ENCODE measurements at regions not wholly inside any gene's neighbourhood (a gene's known extent, or its start where the extent isn't known, plus 50 kb on each side); places are given as distances from the start of the nearest gene placed in this dataset.

- ChIA-PET CTCF (no interaction called here), POLR2A (ENCODE audit: unreplicated experiment) (no interaction called here)
- WGBS, 2 experiments (ENCODE audit: extremely low coverage in 2 of 2, insufficient read length in 1 of 2): no CpG with 5 or more reads among the region's 2 CpGs
- Histone ChIP-seq H3K23ac (ENCODE audit: low read depth, low read length) (no peak overlapping the region), H4K20me1 (ENCODE audit: insufficient read depth, low read length) (no peaks in the 10 kb centered on the region), H2AFZ (replicated peaks; ENCODE audit: low read length, poor library complexity) (no peak overlapping the region), H3K14ac (replicated peaks; ENCODE audit: low read depth, low read length) (no peak overlapping the region), H3K9me3 (ENCODE audit: control insufficient read depth, insufficient read depth, low read length) (no peaks in the 10 kb centered on the region), H3K4me2 (ENCODE audit: low read depth, low read length) (no peak overlapping the region), H2AK9ac (replicated peaks; ENCODE audit: low read depth, low read length, poor library complexity) (no peak overlapping the region), H3K9me1 (ENCODE audit: insufficient read depth, low read length) (no peaks in the 10 kb centered on the region), H2BK20ac (ENCODE audit: low read depth, low read length) (no peak overlapping the region), H4K8ac (ENCODE audit: low read depth in 2 of 2, low read length in 2 of 2) (no peak overlapping the region), H3K79me1 (ENCODE audit: low read depth in 1 of 2, low read length in 2 of 2) (no peaks in the 10 kb centered on the region), H3K27ac (ENCODE audit: insufficient read depth, low read length) (no peak overlapping the region), H3K56ac (ENCODE audit: extremely low read depth, insufficient read depth, low read length) (no peak overlapping the region), H3K18ac (ENCODE audit: low read depth, low read length) (no peak overlapping the region), H3K36me3 (ENCODE audit: control insufficient read depth, insufficient read depth, low read length) (no peaks in the 10 kb centered on the region), H4K91ac (ENCODE audit: insufficient read depth, low read depth, low read length) (no peak overlapping the region), H3K27me3 (ENCODE audit: control insufficient read depth, insufficient read depth, low read length) (no peaks in the 10 kb centered on the region), H4K5ac (ENCODE audit: low read depth, low read length) (no peak overlapping the region), H2BK5ac (ENCODE audit: low read depth, low read length, poor library complexity, severe bottlenecking) (no peak overlapping the region), H2BK15ac (ENCODE audit: low read depth, low read length) (no peak overlapping the region), H3K4me3 (ENCODE audit: insufficient read depth, low read depth, low read length) (no peak overlapping the region), H3K4me1 (ENCODE audit: control insufficient read depth, insufficient read depth, low read length) (no peaks in the 10 kb centered on the region), H2AK5ac (ENCODE audit: low read depth, low read length) (no peak overlapping the region), H2BK120ac (ENCODE audit: low read depth, low read length) (no peak overlapping the region), H3K4ac (ENCODE audit: low read depth, low read length) (no peak overlapping the region), H3K9ac (ENCODE audit: low read depth, low read length) (no peak overlapping the region)
- intact Hi-C loops (cut with micrococcal nuclease): no loop called here
- BruUV-seq (replicated peaks): no TSS peak
- in situ Hi-C loops (cut with MboI; ENCODE audit: low sequenced_read_pairs): no loop called here
- dilution Hi-C loops (cut with HindIII; ENCODE audit: low sequenced_read_pairs, unreplicated experiment): no loop called here
- ATAC-seq (ENCODE audit: low read depth) (no peak), DNase-seq (no peak)
- TF ChIP-seq SMC3 (IDR thresholded peaks at IDR 0.05; ENCODE audit: low read depth, low read length) (no peak), POLR2A (IDR thresholded peaks at IDR 0.05; ENCODE audit: low read depth, low read length) (no peak), CEBPB (IDR thresholded peaks at IDR 0.05; ENCODE audit: low read depth, low read length) (no peak), MXI1 (IDR thresholded peaks at IDR 0.05; ENCODE audit: borderline replicate concordance, low read depth, low read length) (no peak), RFX5 (IDR thresholded peaks at IDR 0.05; ENCODE audit: low read depth, low read length) (no peak), BHLHE40 (IDR thresholded peaks at IDR 0.05; ENCODE audit: low read depth, low read length) (no peak), ELK1 (IDR thresholded peaks at IDR 0.05; ENCODE audit: borderline replicate concordance, low read depth, low read length) (no peak), NFE2L2 (IDR thresholded peaks at IDR 0.05; ENCODE audit: low read depth, low read length) (no peak), CHD1 (IDR thresholded peaks at IDR 0.05; ENCODE audit: low read depth, low read length) (no peak), FOS (IDR thresholded peaks at IDR 0.05; ENCODE audit: low read depth, low read length) (no peak), RAD21 (IDR thresholded peaks at IDR 0.05; ENCODE audit: low read length) (no peak), RCOR1 (IDR thresholded peaks at IDR 0.05; ENCODE audit: insufficient replicate concordance, low read length) (no peak), MAFK (IDR thresholded peaks at IDR 0.05; ENCODE audit: low read depth, low read length) (no peak)
Observed at GRCh38 chr4:156391325-156391653, 437.6 kb upstream of the CTSO start.
